ENCODE measurements at regions not wholly inside any gene's neighbourhood (a gene's known extent, or its start where the extent isn't known, plus 50 kb on each side); places are given as distances from the start of the nearest gene placed in this dataset.

DNA sequence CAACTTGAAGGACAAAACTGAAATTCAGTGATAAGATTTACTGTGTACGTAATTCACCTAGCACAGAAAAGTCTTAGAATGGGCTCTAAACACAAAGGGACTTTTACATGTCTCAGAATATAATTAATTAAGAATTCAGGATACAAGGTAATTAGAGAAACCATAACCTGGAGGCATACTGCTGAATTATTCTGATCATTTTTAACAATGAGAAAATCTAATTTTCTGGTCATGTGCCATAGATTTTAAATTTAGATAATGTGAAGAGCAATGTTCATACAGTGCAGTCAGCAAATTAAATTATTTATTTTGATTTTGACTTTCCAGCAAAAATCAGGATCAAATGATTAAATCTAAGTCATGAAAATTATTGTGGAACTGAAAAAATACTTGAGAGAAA, 67.0 kb upstream of the MTNR1B start:
- DNase-seq (no peak), ATAC-seq (no peak)
- no peaks in the 10 kb centered on the region for H3K9me3 ChIP-seq (ENCODE audit: control insufficient read depth, low read length, poor library complexity, severe bottlenecking)
- Mint-ChIP-seq H3K27me3 (peaks cover 36% of the 10 kb centered on the region), H3K4me1 (no peaks in the 10 kb centered on the region), H3K27ac (no peak overlapping the region), H3K36me3 (ENCODE audit: low read depth) (no peaks in the 10 kb centered on the region), H3K4me3 (no peak overlapping the region)

DNA sequence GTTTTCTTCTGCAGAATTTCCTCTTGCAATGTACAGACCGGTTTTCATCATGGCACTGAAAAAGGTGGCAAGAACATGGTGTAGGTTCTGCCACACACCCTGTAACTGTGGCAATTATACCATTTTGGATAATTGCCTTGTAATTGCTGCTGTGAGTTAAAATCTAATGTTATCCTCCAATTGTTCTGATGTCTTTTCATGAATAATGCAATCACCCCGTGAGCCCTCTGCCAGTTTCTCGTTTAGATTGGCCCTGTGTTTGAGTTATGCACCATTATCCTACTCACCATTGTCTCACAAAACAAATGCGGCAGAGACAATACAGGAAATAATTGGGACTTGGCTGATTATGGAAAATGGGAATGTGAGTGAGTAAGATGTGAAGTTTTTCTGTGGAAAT, 61.8 kb upstream of the MTNR1B start:
- Mint-ChIP-seq H3K27ac (no peak overlapping the region), H3K4me3 (no peak overlapping the region), H3K36me3 (ENCODE audit: low read depth) (no peaks in the 10 kb centered on the region), H3K27me3 (no peaks in the 10 kb centered on the region), H3K4me1 (no peaks in the 10 kb centered on the region)
- DNase-seq (no peak), ATAC-seq (no peak)
- H3K9me3 ChIP-seq (ENCODE audit: control insufficient read depth, low read length, poor library complexity, severe bottlenecking), result no peaks in the 10 kb centered on the region

DNA sequence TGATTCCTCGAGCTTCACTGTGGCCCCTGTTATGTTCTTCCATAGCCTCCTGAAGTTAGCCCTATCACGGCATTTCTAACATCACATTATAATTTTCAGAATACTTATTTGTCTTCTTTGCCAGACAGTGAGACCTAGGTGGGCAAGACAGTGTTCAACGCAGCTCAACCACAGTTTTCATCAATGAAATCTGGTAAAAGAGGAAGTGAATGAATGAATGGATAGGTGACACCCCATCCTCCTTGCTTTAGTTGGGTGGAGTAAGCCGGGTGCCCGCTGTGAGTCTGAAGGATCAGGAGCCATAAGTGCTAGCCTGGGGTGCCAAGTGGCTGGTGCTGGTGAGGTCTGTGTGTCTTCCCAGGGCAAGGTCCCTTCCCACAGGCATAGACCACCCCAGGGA, 60.2 kb upstream of the MTNR1B start:
- Mint-ChIP-seq H3K36me3 (ENCODE audit: low read depth) (no peaks in the 10 kb centered on the region), H3K27me3 (no peaks in the 10 kb centered on the region), H3K27ac (no peak overlapping the region), H3K4me3 (no peak overlapping the region), H3K4me1 (no peaks in the 10 kb centered on the region)
- no peaks in the 10 kb centered on the region for H3K9me3 ChIP-seq (ENCODE audit: control insufficient read depth, low read length, poor library complexity, severe bottlenecking)
- ATAC-seq, result no peak
- no peak for DNase-seq

DNA sequence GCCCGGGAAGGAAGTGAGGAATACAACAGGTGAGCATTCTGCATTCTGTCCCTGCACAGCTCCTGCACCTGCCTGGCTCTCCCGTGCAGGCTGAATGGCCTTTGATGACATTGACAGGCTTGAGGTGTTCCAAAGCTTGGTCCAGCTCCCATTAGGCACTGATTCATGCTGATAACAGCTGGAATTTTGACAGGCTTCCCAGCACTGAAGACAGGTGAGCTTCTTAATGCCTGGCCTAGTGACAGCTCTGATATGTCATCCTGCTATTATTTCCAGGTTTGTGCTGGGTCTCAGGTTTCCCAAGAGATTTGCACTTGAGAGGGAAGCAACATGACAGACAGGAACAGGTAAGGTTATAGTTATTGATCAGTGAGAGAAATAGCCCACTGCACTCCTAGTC, 58.0 kb upstream of the MTNR1B start:
- no peaks in the 10 kb centered on the region for H3K9me3 ChIP-seq (ENCODE audit: control insufficient read depth, low read length, poor library complexity, severe bottlenecking)
- H3K4me3 Mint-ChIP-seq, result no peak overlapping the region
- H3K4me1 Mint-ChIP-seq, result no peaks in the 10 kb centered on the region
- DNase-seq (no peak), ATAC-seq (no peak)
- no peak overlapping the region for H3K27ac Mint-ChIP-seq
- peaks cover 7% of the 10 kb centered on the region for H3K27me3 Mint-ChIP-seq
- no peaks in the 10 kb centered on the region for H3K36me3 Mint-ChIP-seq (ENCODE audit: low read depth)

DNA sequence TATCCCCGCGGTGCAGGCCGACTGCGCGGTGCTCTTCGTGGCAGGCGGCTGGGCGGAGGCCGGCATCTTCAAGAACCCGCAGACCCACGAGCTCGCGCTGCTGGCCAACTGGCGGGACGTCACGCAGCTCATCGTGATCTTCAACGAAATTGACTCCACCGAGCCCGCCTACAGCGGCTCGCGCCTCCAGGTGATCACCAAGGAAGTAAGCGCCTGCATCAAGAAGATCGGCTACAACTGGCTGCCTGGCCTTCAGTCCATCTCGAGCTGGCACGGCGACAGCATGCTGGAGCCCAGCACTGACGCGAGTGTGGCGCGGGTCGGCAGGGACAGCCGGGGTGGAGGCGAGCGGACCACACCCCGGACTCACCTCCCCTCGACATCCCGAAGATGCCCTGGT, 53.9 kb upstream of the MTNR1B start:
- DNase-seq (no peak), ATAC-seq (no peak)
- H3K27ac Mint-ChIP-seq, result no peak overlapping the region
- no peaks in the 10 kb centered on the region for H3K9me3 ChIP-seq (ENCODE audit: control insufficient read depth, low read length, poor library complexity, severe bottlenecking)
- H3K36me3 Mint-ChIP-seq (ENCODE audit: low read depth), result no peaks in the 10 kb centered on the region
- no peaks in the 10 kb centered on the region for H3K4me1 Mint-ChIP-seq
- H3K4me3 Mint-ChIP-seq, result no peak overlapping the region
- H3K27me3 Mint-ChIP-seq, result peaks cover 27% of the 10 kb centered on the region

DNA sequence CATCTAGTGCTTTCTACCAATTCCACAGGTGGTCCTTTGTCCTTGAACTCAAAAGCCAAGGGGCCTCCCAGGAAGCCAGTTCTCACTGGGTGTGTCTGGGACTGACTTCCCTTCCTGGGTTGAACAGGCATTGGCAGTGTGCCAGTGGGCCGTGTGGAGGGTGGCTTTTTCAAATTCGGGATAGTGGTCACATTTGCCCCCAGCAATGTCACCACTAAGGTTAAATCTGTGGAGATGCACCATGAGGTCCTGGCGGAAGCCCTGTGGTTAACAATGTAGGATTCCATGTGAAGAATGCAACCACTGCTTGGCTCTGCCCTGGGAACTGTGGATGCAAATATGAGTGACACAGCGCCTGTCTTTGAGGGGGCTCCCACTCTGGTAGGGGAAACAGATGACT, 53.2 kb upstream of the MTNR1B start:
- Mint-ChIP-seq H3K36me3 (ENCODE audit: low read depth) (no peaks in the 10 kb centered on the region), H3K4me1 (no peaks in the 10 kb centered on the region)
- H3K9me3 ChIP-seq (ENCODE audit: control insufficient read depth, low read length, poor library complexity, severe bottlenecking), result no peaks in the 10 kb centered on the region

DNA sequence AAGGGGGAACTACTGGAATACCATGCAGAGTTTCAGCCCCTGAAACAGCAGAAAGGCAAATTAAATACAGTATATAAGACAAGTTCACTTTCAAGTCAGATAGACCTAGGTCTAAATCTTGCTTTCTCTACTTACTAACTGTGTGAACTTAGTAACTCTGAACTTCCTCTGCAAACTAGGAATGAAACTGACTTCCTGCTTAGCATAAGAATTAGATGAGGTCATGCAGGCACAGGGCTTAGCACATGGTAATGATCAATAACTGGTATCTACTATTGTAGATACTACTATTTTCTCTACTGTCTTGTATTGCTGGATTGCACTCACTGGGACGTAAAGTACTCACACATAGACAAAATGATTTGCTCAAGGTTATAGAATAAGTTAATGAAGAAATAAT, 51.5 kb upstream of the MTNR1B start:
- DNase-seq (no peak), ATAC-seq (no peak)
- Mint-ChIP-seq H3K27ac (no peak overlapping the region), H3K4me1 (no peaks in the 10 kb centered on the region), H3K27me3 (peaks cover 41% of the 10 kb centered on the region), H3K36me3 (ENCODE audit: low read depth) (no peaks in the 10 kb centered on the region), H3K4me3 (no peak overlapping the region)
- H3K9me3 ChIP-seq (ENCODE audit: control insufficient read depth, low read length, poor library complexity, severe bottlenecking), result no peaks in the 10 kb centered on the region

More for the DNA sequence above, 53.2 kb upstream of the MTNR1B start:
- ATAC-seq (no peak), DNase-seq (no peak)
- H3K27ac Mint-ChIP-seq, result no peak overlapping the region
- peaks cover 35% of the 10 kb centered on the region for H3K27me3 Mint-ChIP-seq
- no peak overlapping the region for H3K4me3 Mint-ChIP-seq

DNA sequence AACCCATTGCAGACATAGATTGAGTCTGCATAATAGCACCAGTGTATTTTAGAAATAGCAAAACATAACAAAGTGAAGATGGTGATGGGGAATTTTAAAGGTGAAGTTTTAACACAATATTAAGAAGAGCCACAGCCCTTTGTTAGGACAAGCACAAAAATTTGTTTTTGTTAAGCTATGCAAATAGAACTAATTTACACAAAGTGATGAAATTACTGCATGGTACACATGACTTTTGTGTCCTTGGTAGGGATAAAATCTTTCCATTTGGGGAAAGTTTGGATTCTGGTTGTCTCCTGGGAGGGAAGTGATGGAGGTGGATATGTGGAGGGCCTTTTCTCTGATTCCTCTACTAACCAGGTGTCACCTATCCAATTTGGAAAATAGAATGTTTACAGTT, 50.4 kb upstream of the MTNR1B start:
- H3K4me1 Mint-ChIP-seq, result no peaks in the 10 kb centered on the region
- ATAC-seq (no peak), DNase-seq (no peak)
- no peaks in the 10 kb centered on the region for H3K9me3 ChIP-seq (ENCODE audit: control insufficient read depth, low read length, poor library complexity, severe bottlenecking)
- H3K27me3 Mint-ChIP-seq, result peaks cover 41% of the 10 kb centered on the region
- H3K4me3 Mint-ChIP-seq, result no peak overlapping the region
- H3K27ac Mint-ChIP-seq, result no peak overlapping the region
- no peaks in the 10 kb centered on the region for H3K36me3 Mint-ChIP-seq (ENCODE audit: low read depth)
